CD4-positive, alpha-beta T cell treated with Interleukin-21 for 1 hour (primary cell): ENCODE measurements at regions not wholly inside any gene's neighbourhood (a gene's known extent, or its start where the extent isn't known, plus 50 kb on each side); places are given as distances from the start of the nearest gene placed in this dataset.
A peak's percentile ranks its signal among the peaks of the same experiment; 100 is the strongest.

Experiments
- DNase-seq: peaks from one replicate; pipeline ENCODE4 v3.0.0-alpha.2; 2020

DNA sequence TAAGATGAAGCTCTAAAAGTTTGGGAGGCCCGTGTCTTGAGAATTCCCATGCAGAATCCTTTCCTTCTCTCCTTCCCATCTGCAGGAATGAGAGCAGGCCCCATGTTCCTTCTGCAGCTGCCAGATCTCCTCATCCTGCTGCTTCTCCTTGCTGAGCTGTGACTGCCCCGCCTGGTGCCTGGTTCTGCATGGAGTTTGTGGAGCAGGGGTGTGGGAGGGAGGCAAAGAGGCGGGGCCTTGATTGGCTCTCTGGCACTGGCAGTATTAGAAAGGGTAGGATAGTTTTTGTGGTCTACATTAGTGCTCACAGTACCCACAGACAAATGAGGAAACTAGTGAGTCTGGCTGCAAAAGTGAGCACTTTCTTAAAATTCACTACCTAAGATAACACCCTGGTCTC, 91.1 kb upstream of the CLPB start:
- DNase-seq, result no peak

DNA sequence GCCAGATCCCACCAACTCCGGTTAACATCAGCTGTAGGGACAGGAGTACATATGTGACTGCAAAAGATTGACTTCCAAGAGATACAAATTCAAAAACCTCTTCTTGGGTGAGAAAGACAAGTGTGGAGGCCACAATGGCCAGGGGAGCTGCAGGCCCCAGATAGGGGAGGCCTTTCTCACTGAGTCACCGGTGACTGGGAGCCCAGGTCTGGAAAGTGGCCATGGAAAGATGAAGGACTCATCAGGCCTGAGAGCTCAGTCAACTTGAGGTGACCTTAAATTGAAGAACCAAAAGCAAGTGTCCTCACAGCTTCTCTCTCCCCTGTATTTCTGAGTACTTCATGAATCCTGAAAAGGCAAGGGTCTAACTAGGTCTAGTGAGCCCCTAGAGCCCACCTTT, 90.4 kb upstream of the CLPB start:
- no peak for DNase-seq

DNA sequence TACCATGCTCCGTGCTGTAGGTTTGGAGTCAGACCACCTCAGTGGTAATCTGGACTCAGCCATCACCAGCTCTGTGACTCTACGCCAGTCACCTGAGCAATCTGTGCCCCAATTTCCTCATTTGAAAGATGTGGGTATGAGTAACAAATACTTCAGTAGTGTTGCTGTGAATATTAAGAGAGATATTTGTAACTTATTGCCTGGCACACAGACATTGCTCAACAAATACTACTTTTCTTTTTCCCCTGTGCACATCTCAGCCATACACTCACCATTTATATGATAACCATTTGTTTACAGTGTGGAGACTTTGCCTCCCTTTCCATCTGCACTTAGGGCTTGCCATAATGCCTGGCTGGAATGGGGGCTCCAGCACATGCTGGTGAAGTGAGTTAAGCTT, 89.7 kb upstream of the CLPB start:
- DNase-seq, result no peak

DNA sequence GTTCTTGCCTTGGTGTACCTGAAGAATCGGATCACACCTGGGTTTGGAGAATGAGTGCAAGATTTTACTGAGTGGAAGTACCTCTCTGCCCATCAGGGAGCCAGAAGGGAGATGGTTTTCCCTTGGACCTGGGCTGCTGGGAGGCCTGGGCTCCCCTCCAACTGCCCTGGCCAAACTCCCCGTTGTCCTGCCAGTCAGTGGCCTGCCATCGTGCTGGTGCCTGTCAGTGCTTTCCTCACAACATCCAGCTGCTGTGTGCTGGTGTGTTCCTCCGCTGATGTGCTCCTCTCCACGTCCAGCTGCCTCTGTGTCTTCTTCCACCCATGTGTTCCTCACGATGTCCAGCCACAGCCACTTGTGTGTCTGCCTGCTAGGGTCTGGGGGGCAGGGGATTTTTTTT, 87.9 kb upstream of the CLPB start:
- DNase-seq, result no peak

DNA sequence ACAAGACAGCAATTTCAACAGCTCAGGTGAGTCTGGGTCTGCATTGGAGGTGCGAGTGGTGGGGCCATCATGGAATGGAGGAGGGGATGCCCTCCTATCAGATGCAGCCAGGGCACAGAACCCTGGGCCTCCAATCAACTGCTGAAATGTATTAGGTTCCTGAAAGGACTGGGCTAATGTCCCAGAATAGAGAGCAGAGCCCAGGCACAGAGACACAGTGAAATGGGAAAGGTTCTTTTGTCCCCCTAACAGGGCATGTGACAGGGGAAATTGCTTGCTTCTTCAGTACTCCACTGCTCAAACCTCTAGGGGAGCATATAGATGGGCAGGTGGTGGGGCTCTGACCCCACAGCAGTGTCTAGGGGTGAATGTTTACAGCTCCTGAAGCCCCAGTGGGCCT, 87.3 kb upstream of the CLPB start:
- DNase-seq, result no peak

DNA sequence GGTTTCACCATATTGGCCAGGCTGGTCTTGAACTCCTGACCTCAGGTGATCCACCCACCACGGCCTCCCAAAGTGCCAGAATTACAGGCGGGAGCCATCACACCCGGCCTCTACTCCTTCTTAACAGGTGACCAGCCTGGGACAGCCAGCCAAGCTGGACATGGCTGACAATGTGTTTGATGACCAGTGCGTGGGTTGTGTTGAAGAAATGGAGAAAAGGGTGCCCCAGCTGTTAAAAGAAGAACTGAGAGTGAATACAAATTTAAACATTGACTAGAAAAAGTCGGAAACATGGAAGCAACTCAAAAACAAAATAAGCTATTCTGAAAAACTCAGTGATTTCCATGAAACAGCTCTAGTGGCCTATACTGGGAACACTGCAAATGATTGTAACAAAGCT, 86.5 kb upstream of the CLPB start:
- no peak for DNase-seq

DNA sequence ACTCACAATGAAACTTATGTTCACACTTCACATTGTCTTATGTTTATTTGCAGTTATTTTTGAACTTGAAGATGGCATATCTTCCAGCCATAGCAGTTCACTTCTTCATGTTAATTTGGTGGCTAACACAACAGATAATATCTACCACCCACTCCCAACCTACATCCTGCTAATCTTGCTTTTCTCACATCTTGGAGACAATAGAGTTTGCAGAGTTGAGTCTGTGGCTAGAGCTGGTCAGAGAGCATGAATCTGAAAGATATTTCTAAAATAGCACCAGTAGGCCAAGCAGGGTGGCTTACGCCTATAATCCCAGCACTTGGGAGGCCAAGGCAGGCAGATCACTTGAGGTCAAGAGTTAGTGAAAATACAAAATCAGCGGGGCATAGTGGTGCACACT, 85.6 kb upstream of the CLPB start:
- DNase-seq, result peak; percentile 58

DNA sequence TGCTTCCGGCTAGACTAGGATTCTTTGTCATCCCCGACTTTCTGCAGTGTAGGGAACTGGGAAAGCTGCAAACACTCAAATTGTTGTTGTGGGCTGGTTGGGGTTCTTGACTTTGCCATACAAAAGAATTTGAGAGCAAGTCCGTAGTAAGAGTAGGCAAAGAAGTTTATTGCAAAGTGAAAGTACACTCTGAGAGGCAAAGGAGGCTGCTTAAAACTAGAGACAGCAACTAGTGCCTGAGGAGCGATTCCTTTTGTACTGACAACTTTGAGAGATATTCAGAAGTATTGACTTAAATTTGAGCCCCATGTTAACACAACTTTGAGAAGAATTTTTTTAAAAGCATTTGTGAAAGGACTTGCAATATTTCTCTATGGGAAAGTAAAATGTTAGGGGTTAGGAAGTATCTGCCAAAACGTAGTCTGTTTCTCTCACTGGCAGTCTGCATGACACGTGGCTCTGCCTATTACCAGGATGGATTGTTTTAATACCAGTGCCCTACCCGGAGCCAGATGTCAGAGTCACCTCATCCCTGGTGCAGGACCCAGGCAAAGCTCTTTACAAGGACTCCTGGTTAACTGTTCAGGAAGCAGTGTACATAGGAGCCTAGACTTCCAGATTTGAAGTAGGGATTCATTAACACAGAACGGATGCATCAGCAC, 85.0 kb upstream of the CLPB start:
- peak; percentile 19 for DNase-seq

DNA sequence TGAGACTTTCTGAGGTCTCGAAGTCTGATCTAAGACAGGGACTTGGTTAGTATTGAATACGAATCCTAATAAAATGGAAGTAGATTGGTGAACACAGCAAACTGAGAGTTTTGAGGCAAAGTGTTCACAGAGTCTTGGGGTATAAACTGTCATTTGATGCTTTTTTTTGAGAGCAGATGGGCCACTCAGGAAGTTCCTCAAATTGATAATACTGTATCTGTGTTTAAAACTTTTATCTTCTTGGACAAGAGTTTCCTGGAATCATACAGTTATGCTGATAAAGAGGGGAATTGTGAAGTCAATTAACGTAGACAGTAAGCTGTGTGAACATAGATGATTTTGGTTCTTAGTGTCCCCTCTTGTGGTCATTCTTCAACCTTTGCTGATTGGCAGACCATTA, 80.0 kb upstream of the CLPB start:
- no peak for DNase-seq

DNA sequence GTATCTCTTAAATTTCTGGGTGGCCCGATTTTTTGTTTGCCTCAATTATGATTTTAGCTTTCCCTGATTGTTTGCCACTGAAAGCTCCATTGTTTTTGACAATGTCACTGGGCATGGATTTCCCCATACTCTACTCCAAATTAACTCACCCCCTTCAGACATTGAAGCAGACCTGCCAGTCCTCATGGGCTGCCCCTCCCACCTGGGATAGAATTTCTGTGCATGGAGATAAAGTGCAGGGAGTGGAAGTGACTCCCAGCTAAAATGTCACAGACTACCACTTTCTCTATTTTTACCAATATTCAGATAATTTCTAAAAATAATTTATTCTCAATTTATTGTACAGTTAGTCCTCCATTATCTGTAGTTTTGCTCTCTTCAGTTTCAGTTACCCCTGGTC, 79.1 kb upstream of the CLPB start:
- DNase-seq, result no peak

DNA sequence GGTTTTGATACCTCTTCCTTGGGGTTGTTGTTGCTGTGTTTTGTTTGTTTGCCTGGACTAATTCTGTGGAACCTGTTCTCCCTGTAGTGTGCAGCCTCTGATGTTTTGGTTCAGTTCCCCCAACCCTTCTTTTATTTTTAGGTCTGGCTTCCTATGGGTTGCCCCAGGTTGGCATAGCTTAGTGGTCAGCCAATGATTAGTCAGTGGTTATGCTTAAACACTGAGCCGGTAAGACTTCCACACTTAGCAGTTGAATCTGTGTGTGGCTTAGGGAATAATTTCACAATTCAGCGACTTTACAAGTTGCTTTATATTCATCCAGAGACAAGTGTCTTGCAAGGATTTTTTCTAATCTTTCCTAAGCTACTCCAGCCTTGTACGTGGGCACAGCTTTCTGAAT, 78.6 kb upstream of the CLPB start:
- DNase-seq, result no peak

DNA sequence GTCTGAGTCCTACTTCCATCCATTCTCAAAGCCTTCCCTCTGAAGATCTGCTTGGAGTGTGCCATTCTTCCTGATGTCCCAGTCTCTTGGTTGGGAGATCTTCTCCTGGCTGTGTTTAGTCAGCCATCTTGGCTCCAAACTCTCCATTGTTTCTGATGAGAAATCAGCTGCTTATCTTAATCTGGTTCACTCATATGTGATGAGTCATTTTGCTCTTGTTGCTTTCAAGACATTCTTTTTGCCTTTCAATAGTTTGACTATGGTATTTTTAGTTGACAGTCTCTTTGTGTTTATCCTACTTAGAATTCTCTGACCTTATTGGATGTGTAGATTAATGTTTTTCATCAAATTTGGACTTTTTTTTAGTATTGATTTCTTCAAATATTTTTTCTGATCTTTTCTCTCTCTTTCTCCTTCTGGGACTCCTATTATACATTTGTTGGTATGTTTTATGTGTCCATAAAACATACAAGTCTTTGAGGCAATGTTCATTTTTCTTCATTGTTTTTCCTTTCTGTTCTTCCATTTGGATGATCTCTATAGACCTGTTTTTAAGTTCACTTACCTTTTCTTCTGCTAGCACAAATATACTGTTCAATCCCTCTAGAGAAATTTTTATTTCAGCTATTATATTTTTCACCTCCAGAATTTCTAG, 77.2 kb upstream of the CLPB start:
- no peak for DNase-seq

DNA sequence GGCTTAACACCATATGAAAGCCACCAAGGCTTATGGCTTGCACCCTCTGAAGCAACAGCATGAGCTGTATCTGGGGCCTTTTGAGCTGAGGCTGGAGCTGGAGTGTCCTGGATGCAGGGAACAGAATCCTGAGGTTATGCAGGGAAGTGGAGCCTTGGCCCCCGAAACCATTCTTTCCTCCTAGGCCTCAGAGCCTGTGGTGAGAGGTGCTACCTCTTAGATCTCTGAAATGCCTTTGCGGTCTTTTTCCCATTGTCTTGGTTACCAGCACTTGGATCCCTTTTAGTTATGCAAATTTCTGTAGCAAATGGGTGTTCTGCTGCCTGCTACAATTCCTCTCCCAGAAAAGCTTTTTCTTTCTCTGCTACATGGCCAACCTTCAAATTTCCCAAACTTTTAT, 72.7 kb upstream of the CLPB start:
- DNase-seq, result no peak

DNA sequence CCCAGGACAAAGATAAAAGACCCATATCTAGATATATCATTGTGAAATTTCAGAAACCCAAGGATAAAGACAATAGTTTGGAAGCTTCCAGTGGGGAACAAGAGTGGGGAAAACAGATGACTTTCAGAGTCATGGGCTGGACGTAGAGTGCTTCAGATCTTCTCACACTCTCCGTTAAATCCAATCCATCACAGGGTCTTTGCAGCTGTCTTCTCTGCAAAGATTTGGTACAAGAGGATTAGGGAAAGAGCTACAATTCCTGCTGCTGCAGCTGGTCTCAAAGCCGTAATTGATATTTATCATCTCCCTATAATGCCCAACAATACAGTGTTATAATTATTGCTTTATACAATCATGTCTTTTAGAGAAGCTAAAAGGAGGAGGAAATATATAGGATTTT, 63.4 kb upstream of the CLPB start:
- no peak for DNase-seq

DNA sequence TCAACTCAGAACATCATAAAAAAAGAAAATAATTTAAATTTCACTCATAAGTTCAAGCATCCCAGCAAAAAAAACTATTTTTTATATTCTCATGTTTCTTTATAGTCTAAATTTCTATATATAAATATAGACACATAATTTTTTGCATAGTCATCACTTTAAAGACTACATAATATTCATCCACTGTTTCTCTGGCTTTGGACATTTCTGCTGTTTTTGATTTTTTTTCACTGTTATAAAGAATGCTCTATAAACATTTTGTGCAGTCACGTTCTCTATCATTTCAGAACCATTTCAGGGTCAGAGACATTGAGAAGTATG, 59.7 kb upstream of the CLPB start:
- no peak for DNase-seq

DNA sequence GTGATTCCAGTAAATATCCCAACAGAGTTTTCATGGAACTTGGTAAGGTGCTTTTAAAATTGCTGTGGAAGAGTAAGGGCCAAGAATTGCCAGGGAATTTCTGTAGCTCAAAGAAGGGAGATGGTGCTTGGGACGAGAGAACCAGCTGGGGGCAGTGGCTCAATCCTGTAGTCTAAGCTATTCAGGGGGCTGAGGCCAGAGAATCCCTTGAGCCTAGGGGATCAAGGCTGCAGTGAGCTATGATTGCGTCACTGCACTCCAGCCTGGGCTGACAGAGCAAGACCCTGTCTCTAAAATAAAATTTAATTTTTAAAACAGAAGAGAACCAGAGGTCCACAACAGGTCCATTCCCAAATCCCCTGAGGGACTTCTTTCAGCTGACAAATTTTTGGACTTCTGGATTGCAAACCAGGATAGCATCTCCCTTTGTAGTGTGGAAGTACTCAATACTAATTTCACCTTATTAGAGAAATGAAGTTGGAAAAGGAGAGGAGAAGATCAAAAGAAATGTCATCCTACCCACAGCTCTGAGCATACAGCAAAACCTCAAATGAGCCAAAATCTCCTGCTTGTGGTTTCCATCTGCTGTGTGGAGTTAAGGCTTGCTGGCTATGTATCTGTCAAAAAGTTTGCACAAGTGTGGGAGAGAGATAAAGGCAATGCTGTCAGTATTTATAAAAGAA, 59.2 kb upstream of the CLPB start:
- DNase-seq, result no peak

DNA sequence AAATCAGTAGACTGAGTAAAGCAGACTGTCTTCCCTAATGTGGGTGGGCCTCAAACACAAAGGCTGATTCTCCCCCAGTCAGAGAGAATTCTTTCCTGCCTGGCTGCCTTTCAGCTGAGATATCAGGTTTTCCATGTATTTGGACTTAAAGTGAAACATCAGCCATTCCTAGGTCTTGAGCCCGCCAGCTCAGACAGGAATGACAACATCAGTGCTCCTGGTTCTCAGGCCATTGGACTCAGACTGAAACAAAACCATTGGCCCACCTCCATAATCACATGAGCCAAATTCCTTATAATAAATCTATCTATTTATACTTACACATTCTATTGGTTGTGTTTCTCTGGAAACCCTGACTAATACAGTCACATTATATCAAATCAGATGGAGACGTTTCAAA, 56.7 kb upstream of the CLPB start:
- DNase-seq, result no peak
